ENCODE measurements at regions not wholly inside any gene's neighbourhood (a gene's known extent, or its start where the extent isn't known, plus 50 kb on each side); places are given as distances from the start of the nearest gene placed in this dataset.

- DNase-seq (ENCODE audit: insufficient read length) (no peak), FAIRE-seq (no peak)
- TF ChIP-seq TAF1 (IDR thresholded peaks at IDR 0.05; ENCODE audit: borderline replicate concordance, low read depth, low read length) = no peak
- no peak for TF ChIP-seq POLR2A (IDR thresholded peaks at IDR 0.05; ENCODE audit: low read depth, low read length)
- TF ChIP-seq POLR2AphosphoS5 (IDR thresholded peaks at IDR 0.05; ENCODE audit: low read depth, low read length) = no peak
These were observed 57.3 kb downstream of the MED10 start for GRCh38 chr5:6321078-6321477.

GRCh38 chr5:6319116-6319515, 59.2 kb downstream of the MED10 start:
- FAIRE-seq (no peak), DNase-seq (ENCODE audit: insufficient read length) (no peak)
- TF ChIP-seq POLR2AphosphoS5 (IDR thresholded peaks at IDR 0.05; ENCODE audit: low read depth, low read length) (no peak), TAF1 (IDR thresholded peaks at IDR 0.05; ENCODE audit: borderline replicate concordance, low read depth, low read length) (no peak), POLR2A (IDR thresholded peaks at IDR 0.05; ENCODE audit: low read depth, low read length) (no peak)

- FAIRE-seq = no peak
- no peak for DNase-seq (ENCODE audit: insufficient read length)
- no peak for TF ChIP-seq POLR2A (IDR thresholded peaks at IDR 0.05; ENCODE audit: low read depth, low read length)
- TF ChIP-seq POLR2AphosphoS5 (IDR thresholded peaks at IDR 0.05; ENCODE audit: low read depth, low read length) = no peak
- TF ChIP-seq TAF1 (IDR thresholded peaks at IDR 0.05; ENCODE audit: borderline replicate concordance, low read depth, low read length) = no peak
These were observed 61.1 kb downstream of the MED10 start for GRCh38 chr5:6317116-6317798.

GRCh38 chr5:6315580-6315979, 62.8 kb downstream of the MED10 start:
- FAIRE-seq = no peak
- DNase-seq (ENCODE audit: insufficient read length) = no peak
- TF ChIP-seq TAF1 (IDR thresholded peaks at IDR 0.05; ENCODE audit: borderline replicate concordance, low read depth, low read length) = no peak
- no peak for TF ChIP-seq POLR2A (IDR thresholded peaks at IDR 0.05; ENCODE audit: low read depth, low read length)
- no peak for TF ChIP-seq POLR2AphosphoS5 (IDR thresholded peaks at IDR 0.05; ENCODE audit: low read depth, low read length)

GRCh38 chr5:6311568-6312501, 66.5 kb downstream of the MED10 start:
- no peak for TF ChIP-seq TAF1 (IDR thresholded peaks at IDR 0.05; ENCODE audit: borderline replicate concordance, low read depth, low read length)
- no peak for TF ChIP-seq POLR2AphosphoS5 (IDR thresholded peaks at IDR 0.05; ENCODE audit: low read depth, low read length)
- no peak for TF ChIP-seq POLR2A (IDR thresholded peaks at IDR 0.05; ENCODE audit: low read depth, low read length)
- DNase-seq (ENCODE audit: insufficient read length) (no peak), FAIRE-seq (no peak)

GRCh38 chr5:6309949-6310348, 68.4 kb downstream of the MED10 start:
- TF ChIP-seq TAF1 (IDR thresholded peaks at IDR 0.05; ENCODE audit: borderline replicate concordance, low read depth, low read length) = no peak
- TF ChIP-seq POLR2AphosphoS5 (IDR thresholded peaks at IDR 0.05; ENCODE audit: low read depth, low read length) = no peak
- TF ChIP-seq POLR2A (IDR thresholded peaks at IDR 0.05; ENCODE audit: low read depth, low read length) = no peak
- DNase-seq (ENCODE audit: insufficient read length) (no peak), FAIRE-seq (no peak)

- TF ChIP-seq POLR2AphosphoS5 (IDR thresholded peaks at IDR 0.05; ENCODE audit: low read depth, low read length) (no peak), TAF1 (IDR thresholded peaks at IDR 0.05; ENCODE audit: borderline replicate concordance, low read depth, low read length) (no peak), POLR2A (IDR thresholded peaks at IDR 0.05; ENCODE audit: low read depth, low read length) (no peak)
- FAIRE-seq (no peak), DNase-seq (ENCODE audit: insufficient read length) (no peak)
These were observed 69.7 kb downstream of the MED10 start for GRCh38 chr5:6308683-6309082.

GRCh38 chr5:6307304-6307703, 71.0 kb downstream of the MED10 start:
- DNase-seq (ENCODE audit: insufficient read length) = no peak
- FAIRE-seq = no peak
- no peak for TF ChIP-seq POLR2AphosphoS5 (IDR thresholded peaks at IDR 0.05; ENCODE audit: low read depth, low read length)
- TF ChIP-seq POLR2A (IDR thresholded peaks at IDR 0.05; ENCODE audit: low read depth, low read length) = no peak
- no peak for TF ChIP-seq TAF1 (IDR thresholded peaks at IDR 0.05; ENCODE audit: borderline replicate concordance, low read depth, low read length)

- no peak for FAIRE-seq
- no peak for TF ChIP-seq TAF1 (IDR thresholded peaks at IDR 0.05; ENCODE audit: borderline replicate concordance, low read depth, low read length)
- TF ChIP-seq POLR2AphosphoS5 (IDR thresholded peaks at IDR 0.05; ENCODE audit: low read depth, low read length) = no peak
- TF ChIP-seq POLR2A (IDR thresholded peaks at IDR 0.05; ENCODE audit: low read depth, low read length) = no peak
- no peak for DNase-seq (ENCODE audit: insufficient read length)
These were observed 72.5 kb downstream of the MED10 start for GRCh38 chr5:6305853-6306252.

- DNase-seq (ENCODE audit: insufficient read length) (no peak), FAIRE-seq (no peak)
- TF ChIP-seq POLR2A (IDR thresholded peaks at IDR 0.05; ENCODE audit: low read depth, low read length) (no peak), TAF1 (IDR thresholded peaks at IDR 0.05; ENCODE audit: borderline replicate concordance, low read depth, low read length) (no peak), POLR2AphosphoS5 (IDR thresholded peaks at IDR 0.05; ENCODE audit: low read depth, low read length) (no peak)
These were observed 75.7 kb downstream of the MED10 start for GRCh38 chr5:6302684-6303083.

GRCh38 chr5:6302075-6302474, 76.3 kb downstream of the MED10 start:
- FAIRE-seq = no peak
- no peak for DNase-seq (ENCODE audit: insufficient read length)
- TF ChIP-seq POLR2A (IDR thresholded peaks at IDR 0.05; ENCODE audit: low read depth, low read length) = no peak
- TF ChIP-seq POLR2AphosphoS5 (IDR thresholded peaks at IDR 0.05; ENCODE audit: low read depth, low read length) = no peak
- TF ChIP-seq TAF1 (IDR thresholded peaks at IDR 0.05; ENCODE audit: borderline replicate concordance, low read depth, low read length) = no peak

All from GM12892 (cell line).